Upper lobe of left lung (tissue), 6 donors: ENCODE measurements at regions not wholly inside any gene's neighbourhood (a gene's known extent, or its start where the extent isn't known, plus 50 kb on each side); places are given as distances from the start of the nearest gene placed in this dataset.

Experiments
- ATAC-seq, 2 donors: fragments of 200-7000 bp; cut with Tn5 transposase; one replicate each; pipeline ENCODE4 v1.9.1; 2022; ENCODE audit warnings: mild to moderate bottlenecking in 2 of 2, moderate library complexity in 2 of 2; ENCODE audit not compliant: low FRiP score in 2 of 2
- DNase-seq, 2 donors: peaks; one replicate each; pipeline ENCODE4 v3.0.0-alpha.2; 2019 to 2020
- H3K27ac ChIP-seq, 4 donors: fragments of 200-600 bp; sonication (generic); one replicate each; pipeline ENCODE4 v1.5.1; 2016 to 2019
- H3K27me3 ChIP-seq, 4 donors: fragments of 200-600 bp; sonication (generic); one replicate each; pipeline ENCODE4 v1.5.1; 2017 to 2019
- H3K36me3 ChIP-seq, 4 donors: fragments of 200-600 bp; sonication (generic); one replicate each; pipeline ENCODE4 v1.5.1; 2016 to 2019
- H3K4me1 ChIP-seq, 4 donors: fragments of 200-600 bp; sonication (generic); one replicate each; pipeline ENCODE4 v1.5.1; 2018 to 2019
- H3K4me3 ChIP-seq, 4 donors: fragments of 200-600 bp; sonication (generic); one replicate each; pipeline ENCODE4 v1.5.1; 2017 to 2019; ENCODE audit warnings: mild to moderate bottlenecking in 2 of 4, moderate library complexity in 1 of 4
- H3K9me3 ChIP-seq, 4 donors: fragments of 200-600 bp; sonication (generic); one replicate each; pipeline ENCODE4 v1.5.1; 2018 to 2019
- EP300 ChIP-seq, 4 donors: sonication (generic); formaldehyde crosslinking; IDR thresholded peaks; one replicate each; pipeline ENCODE4 v1.5.1; 2017; ENCODE audit warnings: antibody characterized with exemption in 4 of 4, control low read depth in 2 of 4
- POLR2A ChIP-seq, 4 donors: fragments of 450-650 bp; IDR thresholded peaks; one replicate each; pipeline ENCODE4 v1.5.1; 2016 to 2017; ENCODE audit warnings: antibody characterized with exemption in 4 of 4, mild to moderate bottlenecking in 2 of 4
- POLR2AphosphoS5 ChIP-seq, 2 donors: sonication (generic); formaldehyde crosslinking; IDR thresholded peaks; one replicate each; pipeline ENCODE4 v1.5.1; 2017; ENCODE audit warnings: antibody characterized with exemption in 2 of 2
- WGBS, 2 donors: methylation state at CpG; one replicate each; pipeline ENCODE4 v1.1.5; 2017 to 2018; 5-methylcytosine and 5-hydroxymethylcytosine counted together
- TF ChIP-seq, protein P1 (sequence below), 6 experiments: fragments of 450-650 bp in 4 of 6; fragments of 200-600 bp in 2 of 6; sonication (generic) in 2 of 6; IDR thresholded peaks; one replicate each; pipeline ENCODE4 v1.5.1; 2016 to 2019; ENCODE audit warnings: antibody characterized with exemption in 6 of 6
- donor health status: DM: no; HTN: no; CAD: no; lungs with moderate emphysema.
- donor health status: DM: no; HTN: yes; CAD: no; lungs with severe emphysema.

DNA sequence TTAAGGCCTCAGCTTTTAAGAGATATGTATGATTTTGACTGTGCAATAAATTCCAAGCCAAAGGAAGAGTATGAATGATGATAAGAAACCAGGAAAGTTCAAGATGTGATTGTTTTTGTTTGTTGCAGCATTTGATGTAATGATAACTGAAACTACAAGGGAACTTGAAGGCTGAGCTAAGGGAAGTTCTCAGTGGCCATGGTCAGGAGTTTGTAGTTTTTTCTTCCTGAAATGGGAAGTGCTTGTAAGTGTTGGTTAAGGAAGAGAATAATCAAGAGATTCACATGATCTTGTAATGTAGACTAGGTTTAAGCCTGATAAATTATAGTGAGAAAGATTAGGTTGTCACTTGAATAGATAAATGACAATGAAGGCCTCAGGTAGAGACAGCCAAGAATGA is 53.4 kb downstream of the PTCHD4 start:
- DNase-seq (no peak), ATAC-seq (no peak)
- Histone ChIP-seq H3K4me1 (no peaks in the 10 kb centered on the region), H3K9me3 (no peaks in the 10 kb centered on the region), H3K27ac (no peak overlapping the region), H3K4me3 (no peak overlapping the region), H3K36me3 (no peaks in the 10 kb centered on the region), H3K27me3 (no peaks in the 10 kb centered on the region)
- TF ChIP-seq POLR2AphosphoS5 (IDR thresholded peaks at IDR 0.05) (no peak), POLR2A (IDR thresholded peaks at IDR 0.05) (no peak), EP300 (IDR thresholded peaks at IDR 0.05) (no peak)
- TF ChIP-seq, protein P1, sequence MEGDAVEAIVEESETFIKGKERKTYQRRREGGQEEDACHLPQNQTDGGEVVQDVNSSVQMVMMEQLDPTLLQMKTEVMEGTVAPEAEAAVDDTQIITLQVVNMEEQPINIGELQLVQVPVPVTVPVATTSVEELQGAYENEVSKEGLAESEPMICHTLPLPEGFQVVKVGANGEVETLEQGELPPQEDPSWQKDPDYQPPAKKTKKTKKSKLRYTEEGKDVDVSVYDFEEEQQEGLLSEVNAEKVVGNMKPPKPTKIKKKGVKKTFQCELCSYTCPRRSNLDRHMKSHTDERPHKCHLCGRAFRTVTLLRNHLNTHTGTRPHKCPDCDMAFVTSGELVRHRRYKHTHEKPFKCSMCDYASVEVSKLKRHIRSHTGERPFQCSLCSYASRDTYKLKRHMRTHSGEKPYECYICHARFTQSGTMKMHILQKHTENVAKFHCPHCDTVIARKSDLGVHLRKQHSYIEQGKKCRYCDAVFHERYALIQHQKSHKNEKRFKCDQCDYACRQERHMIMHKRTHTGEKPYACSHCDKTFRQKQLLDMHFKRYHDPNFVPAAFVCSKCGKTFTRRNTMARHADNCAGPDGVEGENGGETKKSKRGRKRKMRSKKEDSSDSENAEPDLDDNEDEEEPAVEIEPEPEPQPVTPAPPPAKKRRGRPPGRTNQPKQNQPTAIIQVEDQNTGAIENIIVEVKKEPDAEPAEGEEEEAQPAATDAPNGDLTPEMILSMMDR (IDR thresholded peaks at IDR 0.05): no peak

DNA sequence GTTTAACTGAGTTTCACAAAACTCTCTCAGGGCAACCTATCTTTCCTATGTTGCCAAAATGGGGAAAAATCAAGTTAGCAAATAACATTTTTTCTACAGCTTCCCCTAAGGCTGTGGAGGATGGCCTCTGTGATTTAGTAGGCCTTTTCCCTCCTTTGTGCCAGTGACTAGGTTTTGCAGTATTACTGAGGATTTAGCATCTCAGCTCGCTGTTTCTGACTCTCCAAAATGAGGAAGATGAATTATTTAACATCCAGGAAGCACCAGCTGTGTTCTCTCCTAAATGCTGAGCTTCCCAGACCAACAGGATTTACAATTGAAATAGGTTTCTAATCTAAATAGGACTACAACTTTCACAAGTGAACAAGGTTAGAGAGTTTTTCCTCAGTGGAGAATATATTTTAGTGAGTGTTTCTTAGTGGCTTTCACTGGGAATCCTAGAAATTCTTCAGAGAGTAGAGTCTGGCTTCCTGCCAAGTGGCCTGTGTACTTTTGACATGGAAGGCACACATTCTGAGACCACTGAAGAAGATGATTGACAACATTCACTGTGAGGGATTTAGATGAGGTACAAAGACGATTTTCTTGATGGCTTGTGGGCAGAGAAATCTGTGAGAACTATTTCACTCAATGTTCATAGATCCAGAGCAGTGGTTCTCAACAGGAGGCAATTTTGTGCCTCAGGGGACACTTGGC is 62.4 kb downstream of the PTCHD4 start:
- WGBS, 2 donors: 30 to 50% methylated on average over 2 of the region's 2 CpGs

DNA sequence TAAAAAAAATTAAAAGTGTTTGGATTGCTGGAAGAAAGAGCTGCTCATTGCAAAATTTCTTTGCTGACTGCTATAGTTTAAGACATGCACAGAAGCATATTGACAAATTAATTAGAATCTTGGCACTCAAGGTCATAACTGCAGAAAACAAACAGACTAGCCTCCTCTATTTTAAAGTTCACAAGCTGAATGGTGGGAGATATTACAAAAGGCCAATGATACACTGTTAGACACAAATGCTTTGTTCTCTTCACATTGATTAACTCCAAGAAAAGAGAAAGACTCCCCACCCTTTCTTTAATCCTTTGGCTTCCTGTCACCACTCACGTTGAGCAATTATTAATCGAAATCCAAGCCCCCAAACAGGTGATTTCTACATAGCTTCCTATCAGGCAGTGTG is 69.1 kb downstream of the PTCHD4 start:
- Histone ChIP-seq H3K36me3 (no peaks in the 10 kb centered on the region), H3K9me3 (no peaks in the 10 kb centered on the region), H3K27ac (no peak overlapping the region), H3K27me3 (no peaks in the 10 kb centered on the region), H3K4me3 (no peak overlapping the region), H3K4me1 (no peaks in the 10 kb centered on the region)
- 50% methylated on average over 2 of the region's 2 CpGs for WGBS, 2 donors
- no peak for TF ChIP-seq POLR2A (IDR thresholded peaks at IDR 0.05)
- no peak for TF ChIP-seq EP300 (IDR thresholded peaks at IDR 0.05)
- no peak for TF ChIP-seq POLR2AphosphoS5 (IDR thresholded peaks at IDR 0.05)
- TF ChIP-seq, protein P1 (IDR thresholded peaks at IDR 0.05): no peak
- DNase-seq: no peak
- ATAC-seq: no peak

More for the DNA sequence above, 62.4 kb downstream of the PTCHD4 start:
- Histone ChIP-seq H3K4me1 (no peaks in the 10 kb centered on the region), H3K9me3 (no peaks in the 10 kb centered on the region), H3K36me3 (no peaks in the 10 kb centered on the region), H3K27me3 (no peaks in the 10 kb centered on the region), H3K27ac (no peak overlapping the region), H3K4me3 (no peak overlapping the region)
- no peak for DNase-seq
- TF ChIP-seq POLR2AphosphoS5 (IDR thresholded peaks at IDR 0.05): no peak
- TF ChIP-seq, protein P1 (IDR thresholded peaks at IDR 0.05): no peak
- TF ChIP-seq POLR2A (IDR thresholded peaks at IDR 0.05): no peak
- peak in 1 of 2 donors; percentile 56 for ATAC-seq

DNA sequence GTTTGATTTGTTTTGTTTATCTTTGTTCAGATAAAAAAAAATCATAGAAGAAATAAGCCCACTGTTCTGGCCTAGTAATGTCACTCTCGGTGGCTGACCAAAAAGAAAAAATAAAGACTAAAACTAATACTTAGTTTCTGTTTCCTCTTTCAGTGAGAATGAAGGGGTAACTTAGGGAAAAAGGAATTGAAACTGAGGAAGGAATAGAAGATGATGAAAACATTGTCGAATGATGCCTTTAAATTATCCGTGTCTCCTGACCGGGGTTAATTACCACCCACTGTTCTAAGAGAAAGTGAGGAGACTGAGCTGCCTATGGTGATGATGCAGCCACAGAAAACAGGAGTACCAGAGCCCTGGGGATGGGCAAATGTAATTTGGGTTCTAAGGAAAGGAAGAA is 73.1 kb downstream of the PTCHD4 start:
- 67 to 69% methylated on average over 4 of the region's 4 CpGs for WGBS, 2 donors
- Histone ChIP-seq H3K27ac (no peak overlapping the region), H3K36me3 (no peaks in the 10 kb centered on the region)

More for the DNA sequence above, 73.1 kb downstream of the PTCHD4 start:
- H3K4me3 ChIP-seq: no peak overlapping the region
- ATAC-seq: peak in 1 of 2 donors; percentile 62
- DNase-seq: no peak
- no peaks in the 10 kb centered on the region for H3K27me3 ChIP-seq
- no peaks in the 10 kb centered on the region for H3K9me3 ChIP-seq
- no peak for TF ChIP-seq POLR2A (IDR thresholded peaks at IDR 0.05)
- no peak for TF ChIP-seq POLR2AphosphoS5 (IDR thresholded peaks at IDR 0.05)
- TF ChIP-seq, protein P1 (IDR thresholded peaks at IDR 0.05): no peak
- no peak for TF ChIP-seq EP300 (IDR thresholded peaks at IDR 0.05)
- no peaks in the 10 kb centered on the region for H3K4me1 ChIP-seq
